Adrenal gland (tissue), 9 donors: ENCODE measurements at regions not wholly inside any gene's neighbourhood (a gene's known extent, or its start where the extent isn't known, plus 50 kb on each side); places are given as distances from the start of the nearest gene placed in this dataset.

Source experiments
- DNase-seq, 7 donors: peaks; one replicate each; pipeline ENCODE4 v3.0.0-alpha.2; 2019 to 2020
- H3K27ac ChIP-seq, 5 donors: fragments of 200-600 bp; sonication (generic) in 4 of 5; 1 replicate in 3 of 5; 2 replicates in 2 of 5; pipeline versions ENCODE4 v1.5.1 to v1.8.0; 2016 to 2020; ENCODE audit warnings: mild to moderate bottlenecking in 1 of 5
- H3K27me3 ChIP-seq: fragments of 200-600 bp; 2 replicates; pipeline ENCODE4 v1.8.0; 2021
- H3K36me3 ChIP-seq, 2 donors: fragments of 200-600 bp; replicated peaks in 1 of 2; 1 replicate in 1 of 2; 2 replicates in 1 of 2; pipeline versions ENCODE4 v1.5.1 to v1.8.0; 2018 to 2022
- H3K4me1 ChIP-seq, 2 donors: fragments of 200-600 bp; replicated peaks in 1 of 2; 1 replicate in 1 of 2; 2 replicates in 1 of 2; pipeline versions ENCODE4 v1.5.1 to v1.8.0; 2018 to 2021
- H3K4me3 ChIP-seq, 4 donors: fragments of 200-600 bp; sonication (generic) in 3 of 4; one replicate each; pipeline ENCODE4 v1.5.1; 2016 to 2018
- H3K9me3 ChIP-seq, 3 donors: fragments of 200-600 bp; sonication (generic) in 1 of 3; replicated peaks in 1 of 3; 1 replicate in 2 of 3; 2 replicates in 1 of 3; pipeline versions ENCODE4 v1.5.1 to v1.8.0; 2016 to 2021
- POLR2A ChIP-seq, 2 donors: fragments of 450-650 bp; IDR thresholded peaks; one replicate each; pipeline ENCODE4 v1.6.1; 2017; ENCODE audit warnings: antibody characterized with exemption in 2 of 2, mild to moderate bottlenecking in 2 of 2, moderate library complexity in 1 of 2
- WGBS, 4 donors: extraction: QIAGEN DNeasy Blood & Tissue Kit in 2 of 4; methylation state at CpG; one replicate each; pipeline versions ENCODE4 v1.1.5 to v1.1.7; 2013 to 2017; 5-methylcytosine and 5-hydroxymethylcytosine counted together
- intact Hi-C, 2 donors: fragments of 100-400 bp; cut with DNase I; formaldehyde crosslinking; loops; one replicate each; pipeline versions ENCODE4 v1.14.1 to v1.15.0; 2022 to 2023
- TF ChIP-seq, protein P1 (sequence below), 6 experiments: fragments of 450-650 bp in 4 of 6; fragments of 200-600 bp in 2 of 6; sonication (generic) in 1 of 6; IDR thresholded peaks; 1 replicate in 5 of 6; 2 replicates in 1 of 6; pipeline versions ENCODE4 v1.5.1 to v1.8.0; 2016 to 2021; ENCODE audit warnings: antibody characterized with exemption in 6 of 6, mild to moderate bottlenecking in 2 of 6, moderate library complexity in 1 of 6
- donor health status: healthy with polysubstance abuse.
- donor health status: Bipolar disorder and iron deficiency.
- donor health status: DM: yes; HTN: yes; CAD: no.
- donor health status: DM: no; HTN: no; CAD: no.
- donor health status: DM: no; HTN: no; CAD: no.

DNA sequence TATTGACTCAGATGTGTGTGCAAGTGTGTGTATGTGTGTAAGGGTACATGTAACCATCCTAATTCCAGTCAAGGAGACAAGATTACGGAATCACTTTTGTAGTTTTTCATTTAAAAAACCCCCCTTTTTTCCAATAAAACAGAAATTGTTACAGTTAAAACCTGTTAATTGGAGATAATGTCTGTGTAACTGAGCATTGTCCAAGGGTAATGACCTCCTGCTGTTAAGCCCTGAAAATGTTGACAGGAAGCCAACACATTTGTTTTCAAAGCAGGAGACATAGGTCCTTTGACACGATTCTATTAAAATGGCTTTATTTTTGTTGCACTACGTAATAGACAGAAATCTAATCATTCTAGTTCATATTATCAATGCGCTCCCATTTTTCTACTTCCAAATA is 457.3 kb upstream of the ARRDC3 start:
- Histone ChIP-seq H3K27me3 (no peaks in the 10 kb centered on the region), H3K36me3 (no peaks in the 10 kb centered on the region), H3K27ac (no peak overlapping the region), H3K4me1 (no peaks in the 10 kb centered on the region), H3K9me3 (no peaks in the 10 kb centered on the region), H3K4me3 (no peak overlapping the region)
- intact Hi-C loops = no loop called here
- 67 to 69% (median 68%) methylated on average over 4 of the region's 4 CpGs for WGBS, 4 donors
- no peak for DNase-seq
- TF ChIP-seq, protein P1, sequence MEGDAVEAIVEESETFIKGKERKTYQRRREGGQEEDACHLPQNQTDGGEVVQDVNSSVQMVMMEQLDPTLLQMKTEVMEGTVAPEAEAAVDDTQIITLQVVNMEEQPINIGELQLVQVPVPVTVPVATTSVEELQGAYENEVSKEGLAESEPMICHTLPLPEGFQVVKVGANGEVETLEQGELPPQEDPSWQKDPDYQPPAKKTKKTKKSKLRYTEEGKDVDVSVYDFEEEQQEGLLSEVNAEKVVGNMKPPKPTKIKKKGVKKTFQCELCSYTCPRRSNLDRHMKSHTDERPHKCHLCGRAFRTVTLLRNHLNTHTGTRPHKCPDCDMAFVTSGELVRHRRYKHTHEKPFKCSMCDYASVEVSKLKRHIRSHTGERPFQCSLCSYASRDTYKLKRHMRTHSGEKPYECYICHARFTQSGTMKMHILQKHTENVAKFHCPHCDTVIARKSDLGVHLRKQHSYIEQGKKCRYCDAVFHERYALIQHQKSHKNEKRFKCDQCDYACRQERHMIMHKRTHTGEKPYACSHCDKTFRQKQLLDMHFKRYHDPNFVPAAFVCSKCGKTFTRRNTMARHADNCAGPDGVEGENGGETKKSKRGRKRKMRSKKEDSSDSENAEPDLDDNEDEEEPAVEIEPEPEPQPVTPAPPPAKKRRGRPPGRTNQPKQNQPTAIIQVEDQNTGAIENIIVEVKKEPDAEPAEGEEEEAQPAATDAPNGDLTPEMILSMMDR (IDR thresholded peaks at IDR 0.05) = no peak
- no peak for TF ChIP-seq POLR2A (IDR thresholded peaks at IDR 0.05)

DNA sequence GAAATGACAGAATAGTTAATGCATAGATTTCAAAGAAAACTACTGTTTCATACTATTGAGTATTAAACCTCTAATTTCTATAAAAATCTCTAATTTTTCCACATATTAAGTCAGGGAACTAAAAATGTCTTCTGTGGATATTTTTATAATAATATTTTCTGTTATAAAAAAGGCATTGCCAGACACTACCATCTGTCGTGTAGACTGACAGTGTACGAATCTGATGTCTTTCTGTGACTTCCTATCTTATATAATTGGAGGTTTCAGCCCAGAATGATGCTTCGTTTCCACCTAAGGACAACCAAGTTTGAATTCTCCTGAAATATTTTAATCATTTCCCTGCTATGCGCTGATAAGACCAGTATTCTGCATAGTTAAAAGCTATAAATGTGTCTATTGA is 456.6 kb upstream of the ARRDC3 start:
- WGBS, 4 donors = 66 to 75% (median 70%) methylated on average over 4 of the region's 4 CpGs
- Histone ChIP-seq H3K4me3 (no peak overlapping the region), H3K36me3 (no peaks in the 10 kb centered on the region), H3K4me1 (no peaks in the 10 kb centered on the region), H3K27ac (no peak overlapping the region), H3K27me3 (no peaks in the 10 kb centered on the region), H3K9me3 (no peaks in the 10 kb centered on the region)
- DNase-seq = no peak
- intact Hi-C loops = no loop called here
- no peak for TF ChIP-seq POLR2A (IDR thresholded peaks at IDR 0.05)
- TF ChIP-seq, protein P1 (IDR thresholded peaks at IDR 0.05) = no peak

DNA sequence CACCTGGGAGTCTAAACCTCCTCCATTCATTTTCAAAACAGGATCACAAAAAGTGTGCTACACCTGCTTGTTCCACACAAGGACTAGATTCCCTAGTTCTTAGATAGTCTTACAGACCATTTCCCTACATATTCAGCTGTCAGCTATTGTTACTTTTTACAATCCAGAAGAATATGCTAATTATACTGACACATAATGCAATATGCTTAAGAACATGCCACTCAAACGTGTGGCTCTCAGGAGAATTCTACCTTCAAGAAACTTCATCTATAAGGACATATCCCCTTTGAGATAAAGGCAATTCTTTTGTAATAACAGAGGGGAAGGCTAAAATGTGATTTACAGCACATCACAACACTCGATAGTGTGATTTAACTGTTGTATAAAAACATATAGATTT is 456.1 kb upstream of the ARRDC3 start:
- no peak for DNase-seq
- no peaks in the 10 kb centered on the region for H3K36me3 ChIP-seq
- no peaks in the 10 kb centered on the region for H3K4me1 ChIP-seq
- WGBS, 4 donors = 35 to 54% (median 44%) methylated on average over 2 of the region's 2 CpGs
- H3K27ac ChIP-seq = no peak overlapping the region
- H3K9me3 ChIP-seq = no peaks in the 10 kb centered on the region
- H3K27me3 ChIP-seq = no peaks in the 10 kb centered on the region
- intact Hi-C loops = no loop called here
- TF ChIP-seq, protein P1 (IDR thresholded peaks at IDR 0.05) = no peak
- no peak for TF ChIP-seq POLR2A (IDR thresholded peaks at IDR 0.05)
- no peak overlapping the region for H3K4me3 ChIP-seq

DNA sequence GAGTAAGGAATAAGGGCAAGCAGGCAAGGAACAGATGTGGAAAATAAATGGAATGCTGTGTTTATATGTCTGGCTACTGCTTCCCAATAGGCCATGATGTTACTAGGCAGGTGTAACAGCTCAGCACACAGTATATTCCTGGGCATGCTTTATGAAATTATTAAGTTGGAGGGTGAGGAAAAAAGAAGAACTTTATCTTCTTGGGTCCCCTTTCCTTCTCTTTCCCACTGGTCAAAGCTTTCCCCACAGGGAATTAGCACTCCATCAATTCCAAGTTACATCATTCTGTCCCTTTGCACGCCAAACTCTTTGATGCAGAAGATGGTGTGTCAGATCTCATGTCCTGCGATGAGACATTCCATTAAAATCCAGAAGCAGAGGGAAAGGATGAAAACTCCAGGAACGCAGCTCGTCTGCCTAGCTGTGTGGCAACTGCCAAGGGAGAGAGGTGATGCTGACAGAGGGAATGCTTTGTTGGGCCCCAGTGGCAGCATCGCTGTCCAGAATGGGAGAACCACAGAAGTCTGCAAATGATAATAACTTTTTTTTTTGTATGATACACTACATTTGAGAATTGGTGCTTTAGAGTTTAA is 447.3 kb upstream of the ARRDC3 start:
- no peak overlapping the region for H3K27ac ChIP-seq
- intact Hi-C loops = no loop called here
- TF ChIP-seq, protein P1 (IDR thresholded peaks at IDR 0.05) = no peak
- no peak for TF ChIP-seq POLR2A (IDR thresholded peaks at IDR 0.05)
- 62 to 76% (median 74%) methylated on average over 5 of the region's 5 CpGs for WGBS, 4 donors
- H3K36me3 ChIP-seq = no peaks in the 10 kb centered on the region
- no peaks in the 10 kb centered on the region for H3K9me3 ChIP-seq
- no peak for DNase-seq
- H3K4me1 ChIP-seq = no peaks in the 10 kb centered on the region
- no peak overlapping the region for H3K4me3 ChIP-seq
- H3K27me3 ChIP-seq = no peaks in the 10 kb centered on the region
